Right renal pelvis (tissue), 4 donors: ENCODE measurements at regions not wholly inside any gene's neighbourhood (a gene's known extent, or its start where the extent isn't known, plus 50 kb on each side); places are given as distances from the start of the nearest gene placed in this dataset.

Source experiments
- DNase-seq, 4 donors: peaks; one replicate each; pipeline ENCODE4 v3.0.0-alpha.2; 2013; ENCODE audit warnings: low read depth in 4 of 4, low spot score in 3 of 4, missing footprints in 1 of 4

DNA sequence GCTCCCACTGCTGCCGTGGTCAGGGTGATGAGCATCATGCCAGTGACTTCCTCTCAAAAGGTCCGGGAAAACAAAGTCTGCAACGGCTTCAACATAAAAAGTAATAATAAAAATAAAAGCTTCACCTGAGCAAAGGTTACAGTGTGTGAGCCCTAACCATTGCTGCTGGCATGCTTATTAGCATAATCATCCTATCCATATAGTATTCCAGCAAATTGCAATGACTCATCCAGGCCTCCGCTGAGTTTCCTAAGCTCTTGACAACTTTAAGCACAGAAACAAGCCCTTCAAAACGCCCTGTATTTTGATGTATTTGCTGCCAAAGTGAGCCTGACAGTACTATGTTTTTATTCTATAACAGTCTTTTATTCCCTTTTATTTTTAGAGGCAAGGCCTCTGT, 100.5 kb downstream of the AASDH start:
- DNase-seq = no peak

DNA sequence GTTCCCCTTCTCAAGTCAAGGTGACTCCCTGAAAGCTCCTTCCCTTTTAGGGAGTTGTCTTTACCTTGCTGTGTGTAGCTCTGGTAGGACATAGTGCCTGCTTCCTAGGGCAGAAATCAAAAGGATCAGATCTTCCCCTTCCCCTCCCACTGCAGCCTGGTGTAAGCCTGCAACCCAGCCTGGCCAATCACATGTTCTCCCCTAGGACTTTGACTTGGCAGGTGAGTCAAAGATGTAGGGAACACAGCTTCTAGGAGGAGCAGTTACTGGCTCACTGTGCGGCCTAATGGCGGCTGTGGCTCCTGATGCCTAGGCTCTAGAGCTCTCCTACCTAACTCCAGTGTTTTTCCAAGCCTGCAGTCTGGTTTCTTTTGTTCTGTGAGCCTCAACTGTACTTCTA, 103.9 kb downstream of the AASDH start:
- DNase-seq = no peak

DNA sequence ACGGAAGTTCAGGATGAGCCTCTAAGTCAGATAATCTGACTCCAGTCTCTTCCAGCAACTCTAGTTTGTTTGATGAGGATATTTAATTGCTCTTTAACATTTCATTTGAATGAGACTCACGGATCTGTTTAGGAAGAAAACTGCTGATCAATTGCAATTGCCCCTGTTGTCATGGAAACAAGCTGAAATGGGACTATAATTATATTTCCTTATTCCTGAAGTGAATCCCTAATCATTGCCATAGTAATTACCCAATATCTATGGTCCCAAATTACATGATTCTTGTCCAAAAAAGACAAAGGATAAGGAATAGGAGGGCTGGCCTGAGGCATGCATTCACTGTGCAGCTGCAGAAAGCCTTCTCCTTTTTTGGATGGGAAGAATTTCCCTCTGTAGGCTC, 105.3 kb downstream of the AASDH start:
- DNase-seq = no peak

DNA sequence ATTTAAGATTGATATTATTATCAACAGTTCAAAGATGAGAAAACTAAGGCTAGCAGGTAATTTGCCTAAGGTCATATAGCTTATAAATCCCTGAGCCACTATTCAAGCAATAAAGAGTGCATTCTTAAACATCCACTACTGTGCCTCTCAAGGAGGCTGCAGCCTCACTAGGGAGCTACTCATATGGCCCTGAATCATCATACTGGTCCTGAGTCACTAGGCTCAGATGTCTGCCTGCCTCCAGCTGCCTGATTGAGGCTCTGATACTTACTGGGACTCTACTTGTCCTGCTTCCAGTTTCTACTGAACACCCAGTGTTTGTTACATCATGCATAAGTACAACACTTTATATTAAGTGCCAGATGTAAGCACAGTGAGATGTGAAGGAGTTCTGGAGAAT, 110.7 kb downstream of the AASDH start:
- no peak for DNase-seq

DNA sequence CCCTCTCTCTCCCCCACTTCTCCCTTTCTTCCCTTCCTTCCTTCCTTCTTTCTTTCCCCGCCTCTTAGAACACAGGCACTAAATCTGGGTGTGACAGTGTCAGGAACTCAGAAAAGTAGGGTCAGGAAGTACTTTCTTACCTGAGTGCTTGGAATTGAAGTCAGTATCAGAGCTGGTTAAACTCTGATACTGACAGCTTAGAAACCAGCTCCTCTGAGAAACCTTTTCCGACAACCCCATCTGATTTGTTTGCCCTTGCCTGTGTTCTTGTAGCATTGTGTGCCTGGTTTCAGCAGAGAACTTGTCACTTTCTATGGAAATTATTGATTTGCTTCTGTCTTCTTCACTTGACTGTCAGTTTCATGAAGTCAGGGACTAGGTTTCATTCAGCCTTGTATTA, 113.9 kb downstream of the AASDH start:
- DNase-seq = no peak

DNA sequence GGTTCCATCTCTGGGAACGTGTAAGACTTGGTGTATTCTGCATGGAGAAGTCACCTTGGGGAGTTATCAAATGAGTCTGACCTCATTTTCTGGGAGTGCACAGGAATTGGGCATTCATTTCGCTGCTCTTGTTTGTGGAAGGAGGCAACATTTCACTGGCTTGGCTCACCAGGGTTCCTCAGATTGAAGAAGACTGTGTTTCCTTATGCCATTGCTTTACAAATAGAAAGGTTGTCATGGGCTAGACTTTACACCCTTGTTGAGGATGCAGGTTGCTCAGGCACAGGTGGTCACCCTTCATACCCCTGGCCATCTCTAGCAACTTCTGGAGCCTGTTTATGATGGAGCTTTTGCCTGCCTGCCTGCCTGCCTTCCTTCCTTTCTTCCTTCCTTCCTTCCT, 114.4 kb downstream of the AASDH start:
- no peak for DNase-seq

DNA sequence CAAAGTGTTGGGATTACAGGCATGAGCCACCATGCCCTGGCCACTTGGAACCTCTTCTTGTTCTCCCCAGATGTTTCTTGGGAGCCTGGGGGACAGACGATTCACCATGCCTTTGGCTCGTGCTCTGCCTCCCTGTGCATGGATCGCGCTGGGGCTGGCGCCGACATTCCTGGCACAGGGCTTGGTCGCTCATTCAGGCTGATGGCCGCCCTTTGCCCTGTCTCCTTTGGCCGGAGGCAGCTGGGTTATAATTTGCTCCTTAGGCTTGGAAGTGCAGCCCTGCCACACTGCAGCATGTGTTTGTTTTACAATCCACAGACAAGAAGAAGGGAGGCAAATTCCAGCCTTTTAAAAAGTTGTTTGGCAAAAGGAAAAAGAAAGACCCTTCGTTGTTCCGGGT, 115.3 kb downstream of the AASDH start:
- DNase-seq = no peak

DNA sequence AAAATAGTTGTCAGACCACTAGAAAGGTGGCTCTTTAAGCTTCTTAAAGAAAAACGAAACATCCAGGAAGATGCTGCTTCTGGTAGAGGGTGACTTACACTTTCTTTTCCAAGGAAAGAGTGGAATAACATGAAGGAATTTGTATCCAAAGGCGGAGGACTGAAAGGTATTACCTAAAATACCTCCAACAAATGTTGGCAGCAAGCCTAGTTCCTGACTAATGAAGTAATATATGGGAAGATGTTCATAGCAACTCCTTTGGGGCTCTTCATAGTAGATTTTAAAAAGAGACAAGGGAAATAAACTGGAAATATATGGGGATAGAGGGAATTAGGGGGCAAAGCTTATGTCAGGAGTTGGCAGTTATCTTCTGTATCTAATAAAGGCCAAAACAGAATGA, 116.2 kb downstream of the AASDH start:
- no peak for DNase-seq

DNA sequence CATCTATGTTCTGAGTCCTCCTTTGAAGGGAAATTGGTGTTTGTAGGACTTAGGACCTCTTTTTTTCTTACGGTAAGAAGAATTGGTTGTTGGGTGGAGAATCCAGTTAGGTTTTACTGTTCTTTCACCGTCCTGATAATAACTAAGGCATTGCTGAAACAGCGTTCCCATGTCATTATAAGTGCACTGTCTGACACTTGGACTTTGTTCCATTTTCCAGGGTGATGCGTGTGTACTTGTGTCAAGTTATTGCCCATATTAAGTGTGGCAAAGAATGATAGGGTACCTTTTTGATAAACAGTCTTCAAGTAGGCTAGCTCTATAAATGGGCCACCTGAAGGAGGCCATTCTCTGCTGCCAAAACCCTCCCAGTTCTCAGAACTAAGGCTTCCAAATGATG, 119.7 kb downstream of the AASDH start:
- DNase-seq = no peak

DNA sequence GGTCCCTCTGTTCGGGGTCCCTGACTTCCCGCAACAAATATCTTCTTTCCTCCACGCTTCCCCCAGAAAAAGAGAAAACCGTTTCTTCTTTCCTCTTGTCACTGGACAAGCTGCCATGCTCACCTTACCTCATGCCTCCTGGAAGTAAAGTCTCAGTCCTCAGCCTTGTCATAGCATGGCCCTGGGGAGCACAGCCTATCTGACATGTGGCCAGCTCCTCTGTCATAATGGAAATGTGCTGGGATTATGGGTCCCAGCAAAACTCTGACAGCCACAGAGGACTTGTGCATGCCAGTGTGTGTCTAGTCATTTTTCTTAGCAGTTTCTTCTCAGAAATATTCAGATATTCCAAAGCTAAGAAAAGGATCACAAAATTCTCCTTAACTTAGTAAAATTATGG, 122.4 kb downstream of the AASDH start:
- DNase-seq = no peak

DNA sequence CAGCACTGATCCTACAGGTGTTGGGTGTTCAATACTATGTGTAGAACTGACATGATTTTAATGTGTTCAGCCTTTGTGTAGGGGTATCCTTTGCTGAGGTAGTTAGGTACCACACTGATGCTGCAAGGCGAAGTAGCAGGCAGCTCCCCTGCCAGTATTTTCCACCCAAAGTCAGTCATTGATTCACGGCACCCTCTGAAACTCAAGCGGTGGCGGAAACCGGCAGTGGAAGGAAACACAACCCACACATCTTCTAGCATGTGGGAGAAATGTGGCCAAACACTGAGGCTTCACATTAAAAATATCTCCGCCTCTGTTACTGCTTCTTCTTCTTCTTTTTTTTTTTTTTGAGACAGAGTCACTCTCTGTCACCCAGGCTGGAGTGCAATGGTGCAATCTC, 126.3 kb downstream of the AASDH start:
- no peak for DNase-seq

DNA sequence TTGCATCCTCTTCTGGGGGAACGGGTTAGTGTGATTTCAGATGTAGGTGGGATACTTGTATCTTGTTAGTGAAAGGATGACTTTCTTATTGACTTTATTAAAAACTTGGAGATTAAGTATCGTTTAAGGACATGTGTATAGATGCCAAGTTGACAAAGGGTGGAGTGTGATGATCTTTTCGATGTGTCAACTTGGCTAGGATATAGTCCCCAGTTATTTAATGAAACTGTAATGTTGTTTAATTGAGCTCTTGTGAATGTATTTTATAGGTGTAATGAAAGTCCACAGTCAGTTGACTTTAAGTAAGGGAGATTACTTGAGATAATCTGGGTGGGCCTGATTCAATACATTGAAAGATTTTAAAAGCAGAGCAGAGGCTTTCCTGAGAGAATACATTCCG, 127.0 kb downstream of the AASDH start:
- DNase-seq = no peak

DNA sequence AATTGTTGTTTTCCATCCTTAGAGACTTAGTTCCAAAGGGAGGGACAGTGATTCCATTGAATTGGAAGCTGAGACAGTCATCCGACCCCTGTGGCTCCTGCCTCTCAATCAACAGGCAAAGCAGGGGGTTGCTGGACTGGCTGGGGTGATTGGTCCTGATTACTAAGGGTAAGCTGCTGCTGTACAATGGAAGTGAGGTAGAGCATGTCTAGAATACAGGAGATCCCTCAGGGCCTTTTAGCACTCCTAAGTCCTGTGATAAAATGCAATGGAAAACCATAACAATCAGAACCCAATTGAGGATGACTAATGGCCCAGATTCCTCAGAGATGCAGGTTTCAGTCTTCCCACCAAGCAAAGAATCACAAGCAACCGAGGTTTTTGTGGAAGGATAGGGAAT, 127.6 kb downstream of the AASDH start:
- no peak for DNase-seq

DNA sequence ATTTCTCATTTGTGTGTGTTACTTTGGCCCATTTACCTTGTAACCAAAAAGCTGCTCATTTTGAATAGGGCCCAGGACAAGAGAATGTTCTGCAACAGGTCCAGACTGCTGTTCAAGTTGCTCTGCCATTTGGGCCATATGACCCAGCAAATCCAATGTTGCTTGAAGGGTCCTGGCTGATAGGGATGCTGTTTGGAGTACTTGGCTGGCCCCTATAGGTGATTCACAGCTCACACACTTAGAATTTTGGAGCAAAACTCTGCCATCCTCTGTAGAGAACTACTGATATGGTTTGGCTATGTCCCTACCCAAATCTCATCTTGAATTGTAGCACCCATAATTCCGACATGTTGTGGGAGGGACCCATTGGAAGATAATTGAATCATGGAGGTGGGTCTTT, 131.5 kb downstream of the AASDH start:
- no peak for DNase-seq

DNA sequence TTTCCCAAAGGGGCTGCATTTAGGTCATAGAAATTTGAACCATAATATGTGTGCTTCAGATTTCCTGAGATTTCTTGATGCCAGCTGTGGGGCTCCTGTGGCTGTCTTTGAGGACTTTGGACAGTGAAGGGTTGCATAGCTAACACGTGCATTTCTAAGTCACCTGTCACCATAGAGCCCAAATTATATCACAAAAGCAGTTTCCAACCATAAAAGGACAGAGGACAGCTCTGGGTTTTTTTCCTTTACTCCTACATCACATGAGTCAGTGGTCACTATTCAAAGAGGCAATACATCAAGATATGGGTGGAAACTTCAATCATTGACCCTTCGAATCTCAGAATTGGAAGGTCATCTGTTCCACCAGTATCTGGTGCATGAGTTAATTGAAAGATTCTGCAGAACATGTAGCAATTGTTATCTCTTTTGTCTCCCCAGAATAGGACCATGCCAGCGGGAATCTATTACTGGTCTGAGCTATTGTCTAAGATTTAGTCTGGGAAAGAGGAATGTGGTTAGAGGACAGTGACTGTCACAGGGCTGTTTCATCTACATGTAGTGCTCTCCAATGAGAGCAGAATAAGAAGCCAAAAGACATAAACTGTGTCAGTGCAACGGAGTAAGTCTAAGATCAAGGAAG, 133.5 kb downstream of the AASDH start:
- no peak for DNase-seq

DNA sequence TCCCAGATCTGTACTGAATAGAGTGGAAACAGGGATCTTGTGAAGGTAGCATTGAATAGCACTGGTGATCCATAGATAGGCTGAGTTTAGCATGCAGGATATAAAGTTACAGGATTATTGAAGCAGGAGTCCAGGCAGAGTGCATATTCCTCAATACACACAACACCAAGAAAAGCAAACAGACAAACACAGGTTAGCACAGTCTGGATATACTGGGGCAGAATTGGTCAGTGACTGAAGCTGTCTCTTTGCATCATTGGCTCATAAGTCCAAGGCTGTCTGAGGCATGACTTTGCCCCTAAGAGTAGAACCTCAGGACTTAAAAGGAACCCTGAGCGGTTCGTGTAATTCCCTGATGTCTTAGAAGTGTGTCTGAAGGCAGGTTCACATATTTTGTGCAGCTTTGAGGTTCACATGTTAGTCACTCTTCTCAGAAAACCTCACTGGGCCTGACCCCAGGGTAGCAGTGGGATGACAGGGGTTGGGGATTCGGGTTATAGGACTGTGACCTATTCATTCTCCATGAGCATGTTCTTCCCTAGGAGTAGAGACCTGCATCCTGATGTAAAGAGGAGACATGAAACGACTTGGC, 134.6 kb downstream of the AASDH start:
- DNase-seq = no peak

DNA sequence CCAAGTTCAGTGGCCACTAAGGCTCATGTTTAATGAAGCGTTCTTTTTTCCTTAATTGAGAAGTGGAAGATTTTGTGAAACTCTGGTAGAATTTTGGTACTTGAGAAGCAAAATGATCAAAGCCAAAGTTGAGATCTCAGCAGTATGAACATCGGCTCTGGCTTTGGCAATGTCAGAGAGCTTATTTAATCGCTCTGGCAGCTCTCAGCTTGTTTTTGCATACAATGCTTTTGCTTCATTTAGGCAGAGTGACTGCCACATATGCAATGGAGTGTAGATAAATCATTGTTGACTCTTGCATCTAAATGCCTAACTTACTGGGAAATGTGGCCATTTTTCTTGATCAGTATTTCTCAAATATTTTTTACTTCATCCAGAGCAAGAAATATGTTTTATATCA, 135.7 kb downstream of the AASDH start:
- DNase-seq = no peak

DNA sequence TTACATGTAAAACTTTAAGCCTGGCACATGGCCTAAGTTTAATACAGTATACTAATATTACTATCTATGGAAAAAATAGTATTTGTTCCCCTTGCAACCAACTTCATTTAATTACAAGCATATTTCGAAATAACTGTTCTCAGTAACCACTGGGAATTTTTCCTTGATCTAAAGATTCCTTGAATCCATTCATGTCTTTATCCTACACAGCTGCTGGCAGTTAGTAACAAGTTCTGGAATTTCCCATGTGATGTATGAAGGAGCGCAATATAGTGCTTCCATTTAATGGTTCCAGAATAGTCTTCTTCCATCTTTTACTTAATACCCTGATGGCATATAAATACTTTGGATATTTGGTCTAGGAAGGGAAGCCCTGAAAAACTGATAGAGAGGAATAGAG, 136.5 kb downstream of the AASDH start:
- no peak for DNase-seq

DNA sequence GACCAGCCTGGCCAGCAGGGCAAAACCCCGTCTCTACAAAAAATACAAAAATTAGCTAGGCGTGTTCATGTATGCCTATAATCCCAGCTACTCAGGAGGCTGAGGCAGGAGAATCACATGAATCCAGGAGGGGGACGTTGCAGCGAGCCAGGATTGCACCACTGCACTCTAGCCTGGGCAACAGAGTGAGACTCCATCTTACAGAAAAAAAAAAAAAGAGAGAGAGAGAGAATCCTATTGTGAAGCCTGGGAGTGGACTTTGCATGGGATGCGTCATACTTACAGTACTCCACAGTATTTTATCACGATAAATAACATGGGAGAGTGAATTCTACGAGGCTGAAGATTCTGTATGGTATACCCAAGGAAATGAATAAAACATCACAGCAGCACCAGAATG, 139.6 kb downstream of the AASDH start:
- no peak for DNase-seq

DNA sequence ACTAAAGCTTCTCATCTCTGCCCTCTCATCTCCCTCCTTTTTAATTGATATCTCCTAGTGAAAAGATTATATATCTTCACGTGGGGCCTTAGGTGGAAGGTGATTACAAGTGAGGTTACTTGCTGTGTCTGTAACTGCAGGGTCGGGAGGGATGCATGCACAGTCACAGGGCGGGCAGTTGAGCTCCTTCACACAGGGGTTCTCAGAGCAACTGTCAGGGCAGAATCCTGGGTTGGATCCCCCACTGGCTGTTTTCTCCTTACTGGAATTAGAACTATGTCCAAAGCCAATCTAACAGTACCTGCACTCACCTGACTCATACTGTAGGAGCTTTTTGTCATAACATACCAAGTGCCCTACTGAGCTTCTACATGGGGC, 141.1 kb downstream of the AASDH start:
- no peak for DNase-seq

DNA sequence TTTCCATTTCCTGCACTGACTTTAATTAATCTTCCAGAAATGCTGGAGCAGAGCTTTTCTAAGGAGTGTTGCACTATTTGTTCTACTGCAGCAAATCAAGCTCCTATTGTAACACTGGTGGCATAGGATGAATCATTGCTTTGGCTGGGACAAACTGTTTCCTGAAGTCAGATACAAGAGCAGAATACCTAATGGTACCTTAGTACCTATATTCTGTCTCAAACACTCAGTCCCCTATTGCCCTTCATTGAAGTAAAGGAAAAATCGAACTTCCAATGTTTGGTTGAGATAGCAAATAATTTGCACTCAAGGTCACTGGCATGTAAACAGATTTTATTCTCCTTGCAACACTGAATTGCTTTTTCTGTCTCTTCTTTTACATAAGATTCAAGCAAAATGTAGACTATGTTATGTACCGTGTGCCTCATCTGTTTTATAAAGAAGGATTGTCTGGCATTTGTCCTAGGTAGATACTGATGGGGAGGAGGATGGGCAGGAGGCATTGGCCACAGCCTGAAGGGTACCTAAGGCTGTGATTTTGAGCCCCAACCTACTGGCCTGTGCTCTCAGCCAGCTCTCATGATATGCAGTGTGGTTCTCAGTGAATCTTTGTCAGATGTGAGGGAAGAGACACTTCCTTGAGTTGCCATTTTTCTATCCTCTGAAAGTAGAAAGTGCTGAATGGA, 141.6 kb downstream of the AASDH start:
- no peak for DNase-seq

DNA sequence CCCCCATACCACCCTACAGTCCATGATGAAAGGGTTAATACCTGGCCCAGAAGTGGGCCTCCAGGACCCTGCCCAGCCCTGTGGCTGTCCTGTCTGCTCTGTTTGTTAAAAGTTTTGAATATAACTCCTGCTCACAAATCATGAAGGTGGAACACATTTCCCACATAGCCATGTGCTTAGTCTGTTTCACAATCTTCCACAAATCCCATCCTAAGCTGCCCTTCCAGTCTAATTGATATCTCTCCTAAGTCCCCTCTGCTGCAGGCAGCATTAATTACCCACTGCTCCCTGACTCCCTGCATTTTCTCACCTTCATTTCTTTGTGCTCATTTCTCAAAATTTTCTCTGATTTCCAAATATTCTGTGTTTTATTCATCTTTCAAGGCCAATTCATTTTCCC, 142.6 kb downstream of the AASDH start:
- no peak for DNase-seq

DNA sequence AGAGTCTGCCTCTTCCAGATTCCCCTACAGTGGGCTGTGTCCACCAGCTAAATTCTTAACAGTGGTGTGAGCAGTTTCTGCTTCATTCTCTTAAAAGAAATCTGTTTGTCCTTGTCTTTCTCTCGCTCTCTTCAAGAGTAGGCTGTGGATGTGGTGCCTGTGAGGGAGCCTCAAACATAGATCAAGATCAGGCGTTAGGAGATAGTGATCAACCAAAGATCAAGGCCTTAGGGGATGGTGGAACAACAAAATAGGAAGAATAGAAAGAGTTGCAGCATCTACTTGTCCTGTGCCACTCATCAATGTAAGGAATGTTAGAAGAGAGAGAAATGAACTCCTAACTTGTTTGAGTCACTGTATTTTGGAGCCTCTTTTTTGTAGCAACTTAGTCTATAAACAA, 144.2 kb downstream of the AASDH start:
- no peak for DNase-seq
